H9 (cell line): ENCODE measurements at regions not wholly inside any gene's neighbourhood (a gene's known extent, or its start where the extent isn't known, plus 50 kb on each side); places are given as distances from the start of the nearest gene placed in this dataset.

Experiments used
- DNase-seq: peaks from one replicate; pipeline ENCODE4 v3.0.0-alpha.2; 2017
- H2AFZ ChIP-seq: one replicate; pipeline ENCODE4 v1.6.1; 2013; ENCODE audit warnings: mild to moderate bottlenecking, low read length, control low read depth, moderate library complexity
- H2AK5ac ChIP-seq: 2 replicates; pipeline ENCODE4 v1.6.1; 2013; ENCODE audit warnings: low read length, control low read depth, mixed read lengths; ENCODE audit not compliant: insufficient read length
- H2BK120ac ChIP-seq: one replicate; pipeline ENCODE4 v1.6.1; 2013; ENCODE audit warnings: low read depth, mild to moderate bottlenecking, low read length, control low read depth, inconsistent platforms; ENCODE audit not compliant: poor library complexity, severe bottlenecking
- H2BK12ac ChIP-seq: 2 replicates; pipeline ENCODE4 v1.6.1; 2013; ENCODE audit warnings: low read length, control low read depth, mixed read lengths, low read depth; ENCODE audit not compliant: insufficient read length
- H2BK15ac ChIP-seq: 2 replicates; pipeline ENCODE4 v1.6.1; 2013; ENCODE audit warnings: low read depth, low read length, control low read depth
- H2BK20ac ChIP-seq: one replicate; pipeline ENCODE4 v1.6.1; 2013; ENCODE audit warnings: low read depth, mild to moderate bottlenecking, low read length, control low read depth, inconsistent platforms; ENCODE audit not compliant: poor library complexity, severe bottlenecking
- H2BK5ac ChIP-seq: 2 replicates; pipeline ENCODE4 v1.6.1; 2013; ENCODE audit warnings: low read length, control low read depth, mixed read lengths; ENCODE audit not compliant: insufficient read length
- H3K14ac ChIP-seq: 2 replicates; pipeline ENCODE4 v1.6.1; 2013; ENCODE audit warnings: low read length, control low read depth; ENCODE audit not compliant: insufficient read depth
- H3K18ac ChIP-seq: 2 replicates; pipeline ENCODE4 v1.6.1; 2013; ENCODE audit warnings: low read depth, mild to moderate bottlenecking, mixed read lengths, low read length, control low read depth; ENCODE audit not compliant: insufficient read length
- H3K23ac ChIP-seq: 2 replicates; pipeline ENCODE4 v1.6.1; 2013; ENCODE audit warnings: low read length, control low read depth, mixed read lengths, low read depth; ENCODE audit not compliant: insufficient read length
- H3K23me2 ChIP-seq: 2 replicates; pipeline ENCODE4 v1.6.1; 2013; ENCODE audit warnings: low read depth, mild to moderate bottlenecking, mixed read lengths, low read length, control low read depth; ENCODE audit not compliant: insufficient read length, poor library complexity, severe bottlenecking
- H3K27ac ChIP-seq: 2 replicates; pipeline ENCODE4 v1.5.1; 2013; ENCODE audit warnings: low read length, control low read depth, mixed read lengths, low read depth; ENCODE audit not compliant: insufficient read length
- H3K27me3 ChIP-seq: 2 replicates; pipeline ENCODE4 v1.6.1; 2013; ENCODE audit warnings: low read length, control low read depth, inconsistent platforms; ENCODE audit not compliant: insufficient read depth
- H3K4ac ChIP-seq: 2 replicates; pipeline ENCODE4 v1.6.1; 2013; ENCODE audit warnings: low read depth, mild to moderate bottlenecking, control low read depth, inconsistent platforms, low read length, moderate library complexity
- H3K4me1 ChIP-seq: 2 replicates; pipeline ENCODE4 v1.6.1; 2013; ENCODE audit warnings: low read length, control low read depth, inconsistent platforms; ENCODE audit not compliant: insufficient read depth
- H3K4me2 ChIP-seq: 2 replicates; pipeline ENCODE4 v1.6.1; 2013; ENCODE audit warnings: low read length, control low read depth, mixed read lengths; ENCODE audit not compliant: insufficient read length, insufficient read depth
- H3K56ac ChIP-seq: 2 replicates; pipeline ENCODE4 v1.6.1; 2013; ENCODE audit warnings: low read depth, mild to moderate bottlenecking, mixed read lengths, low read length, control low read depth; ENCODE audit not compliant: insufficient read length
- H3K79me1 ChIP-seq: 2 replicates; pipeline ENCODE4 v1.6.1; 2013; ENCODE audit warnings: low read depth, mild to moderate bottlenecking, moderate library complexity, low read length, control low read depth, inconsistent platforms; ENCODE audit not compliant: insufficient read depth, poor library complexity, severe bottlenecking
- H3K79me2 ChIP-seq: 2 replicates; pipeline ENCODE4 v1.6.1; 2013; ENCODE audit warnings: low read length, control low read depth, inconsistent platforms; ENCODE audit not compliant: insufficient read depth
- H3K9ac ChIP-seq: 2 replicates; pipeline ENCODE4 v1.6.1; 2013; ENCODE audit warnings: low read length, control low read depth, mixed read lengths; ENCODE audit not compliant: insufficient read length; ENCODE audit errors: extremely low read depth
- H3K9me3 ChIP-seq: one replicate; pipeline ENCODE4 v1.6.1; 2013; ENCODE audit warnings: low read depth, low read length, inconsistent platforms; ENCODE audit not compliant: control insufficient read depth
- H3T11ph ChIP-seq: one replicate; pipeline ENCODE4 v1.6.1; 2013; ENCODE audit warnings: mild to moderate bottlenecking, low read length, control low read depth, inconsistent platforms
- H4K20me1 ChIP-seq: one replicate; pipeline ENCODE4 v1.6.1; 2013; ENCODE audit not compliant: control insufficient read depth, insufficient read length, insufficient read depth
- H4K5ac ChIP-seq: 2 replicates; pipeline ENCODE4 v1.6.1; 2013; ENCODE audit warnings: low read depth, mild to moderate bottlenecking, mixed read lengths, low read length, control low read depth; ENCODE audit not compliant: insufficient read length
- H4K8ac ChIP-seq: replicated peaks from 2 replicates; pipeline ENCODE4 v1.6.1; 2013; ENCODE audit warnings: low read length, control low read depth, mixed read lengths, low read depth; ENCODE audit not compliant: insufficient read length
- H4K91ac ChIP-seq: 2 replicates; pipeline ENCODE4 v1.6.1; 2013; ENCODE audit warnings: low read depth, mild to moderate bottlenecking, moderate library complexity, mixed read lengths, low read length, control low read depth; ENCODE audit not compliant: insufficient read length
- H3K27ac Mint-ChIP-seq, 3 experiments: 2 replicates in 2 of 3; 3 replicates in 1 of 3; pipeline ENCODE4 v1.8.0; 2020 to 2021; ENCODE audit warnings: mixed read lengths in 3 of 3, mild to moderate bottlenecking in 1 of 3, moderate library complexity in 1 of 3
- H3K27me3 Mint-ChIP-seq: 2 replicates; pipeline ENCODE4 v1.8.0; 2021; ENCODE audit warnings: low read depth, mild to moderate bottlenecking, moderate library complexity, mixed read lengths
- H3K36me3 Mint-ChIP-seq, 3 experiments: 2 replicates in 2 of 3; 3 replicates in 1 of 3; pipeline ENCODE4 v1.8.0; 2020 to 2021; ENCODE audit warnings: low read depth in 3 of 3, mixed read lengths in 3 of 3; ENCODE audit not compliant: insufficient read depth in 1 of 3
- H3K4me1 Mint-ChIP-seq, 2 experiments: 2 replicates each; pipeline ENCODE4 v1.8.0; 2020; ENCODE audit warnings: mixed read lengths in 2 of 2
- H3K4me3 Mint-ChIP-seq, 2 experiments: 2 replicates in 1 of 2; 3 replicates in 1 of 2; pipeline ENCODE4 v1.8.0; 2020 to 2021; ENCODE audit warnings: mild to moderate bottlenecking in 2 of 2, mixed read lengths in 2 of 2, moderate library complexity in 1 of 2
- H3K9me3 Mint-ChIP-seq, 2 experiments: 2 replicates in 1 of 2; 3 replicates in 1 of 2; pipeline ENCODE4 v1.8.0; 2020; ENCODE audit warnings: mild to moderate bottlenecking in 2 of 2, mixed read lengths in 2 of 2, moderate library complexity in 1 of 2
- WGBS: extraction: QIAGEN DNeasy Blood & Tissue Kit; methylation state at CpG from one replicate; pipeline ENCODE4 v1.1.7; 2013; ENCODE audit warnings: missing lambda C conversion rate, low lambda C conversion rate, mixed read lengths; ENCODE audit not compliant: insufficient read length; ENCODE audit errors: extremely low coverage; 5-methylcytosine and 5-hydroxymethylcytosine counted together
- TF ChIP-seq, protein P1 (sequence below): fragments of 200-600 bp; sonication (generic); conservative IDR thresholded peaks from 3 replicates; pipeline ENCODE4 v1.8.0; 2021; ENCODE audit warnings: antibody characterized with exemption, mild to moderate bottlenecking

DNA sequence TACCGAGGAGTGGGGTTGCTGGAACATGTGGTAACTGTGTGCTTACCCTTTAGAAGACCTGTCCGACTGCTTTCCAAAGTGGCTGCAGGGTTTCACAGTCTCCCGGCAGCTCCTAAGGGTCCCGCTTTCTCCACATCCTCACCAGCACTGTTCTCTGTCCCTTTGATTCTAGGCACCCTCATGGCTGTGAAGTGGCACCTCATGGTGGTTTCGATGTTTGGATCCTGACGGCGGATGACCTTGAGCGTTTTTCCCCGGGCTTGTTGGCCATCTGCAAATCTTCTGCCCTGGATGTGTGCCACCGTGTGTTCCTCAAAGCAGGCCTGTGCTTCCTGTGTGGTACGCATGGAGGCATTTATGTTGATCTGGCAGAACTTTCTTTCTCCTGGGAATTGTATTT is 292.5 kb upstream of the HDAC4 start:
- Histone ChIP-seq H3K79me2 (no peaks in the 10 kb centered on the region), H3K23ac (no peak overlapping the region), H2BK5ac (no peak overlapping the region), H3K18ac (no peak overlapping the region), H3K4ac (no peak overlapping the region), H2AFZ (no peak overlapping the region), H3K4me1 (no peaks in the 10 kb centered on the region), H4K91ac (no peak overlapping the region), H3K14ac (no peak overlapping the region), H3K27ac (no peak overlapping the region), H4K5ac (no peak overlapping the region), H3K79me1 (no peaks in the 10 kb centered on the region), H3K56ac (no peak overlapping the region), H2AK5ac (no peak overlapping the region), H3K23me2 (no peaks in the 10 kb centered on the region), H4K8ac (no peak overlapping the region), H3K9me3 (no peaks in the 10 kb centered on the region), H2BK120ac (no peak overlapping the region), H4K20me1 (no peaks in the 10 kb centered on the region), H2BK12ac (no peak overlapping the region), H3T11ph (no peak overlapping the region), H3K4me2 (no peak overlapping the region), H3K27me3 (no peaks in the 10 kb centered on the region), H2BK20ac (no peak overlapping the region), H2BK15ac (no peak overlapping the region), H3K9ac (no peak overlapping the region)
- DNase-seq, result no peak
- Mint-ChIP-seq H3K4me3 (no peak overlapping the region), H3K27me3 (no peaks in the 10 kb centered on the region; the same call in none of the 2 replicates), H3K4me1 (peaks cover 18 to 31% of the 10 kb centered on the region in 2 experiments), H3K36me3 (no peaks in the 10 kb centered on the region), H3K9me3 (no peaks in the 10 kb centered on the region; a peak in 1 of 5 replicates), H3K27ac (no peak overlapping the region)
- WGBS, result no CpG with 5 or more reads among the region's 11 CpGs
- TF ChIP-seq, protein P1, sequence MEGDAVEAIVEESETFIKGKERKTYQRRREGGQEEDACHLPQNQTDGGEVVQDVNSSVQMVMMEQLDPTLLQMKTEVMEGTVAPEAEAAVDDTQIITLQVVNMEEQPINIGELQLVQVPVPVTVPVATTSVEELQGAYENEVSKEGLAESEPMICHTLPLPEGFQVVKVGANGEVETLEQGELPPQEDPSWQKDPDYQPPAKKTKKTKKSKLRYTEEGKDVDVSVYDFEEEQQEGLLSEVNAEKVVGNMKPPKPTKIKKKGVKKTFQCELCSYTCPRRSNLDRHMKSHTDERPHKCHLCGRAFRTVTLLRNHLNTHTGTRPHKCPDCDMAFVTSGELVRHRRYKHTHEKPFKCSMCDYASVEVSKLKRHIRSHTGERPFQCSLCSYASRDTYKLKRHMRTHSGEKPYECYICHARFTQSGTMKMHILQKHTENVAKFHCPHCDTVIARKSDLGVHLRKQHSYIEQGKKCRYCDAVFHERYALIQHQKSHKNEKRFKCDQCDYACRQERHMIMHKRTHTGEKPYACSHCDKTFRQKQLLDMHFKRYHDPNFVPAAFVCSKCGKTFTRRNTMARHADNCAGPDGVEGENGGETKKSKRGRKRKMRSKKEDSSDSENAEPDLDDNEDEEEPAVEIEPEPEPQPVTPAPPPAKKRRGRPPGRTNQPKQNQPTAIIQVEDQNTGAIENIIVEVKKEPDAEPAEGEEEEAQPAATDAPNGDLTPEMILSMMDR, result no peak
